GM12872 (cell line): ENCODE measurements at regions not wholly inside any gene's neighbourhood (a gene's known extent, or its start where the extent isn't known, plus 50 kb on each side); places are given as distances from the start of the nearest gene placed in this dataset.

Experiments used
- CTCF ChIP-seq: IDR thresholded peaks from 3 replicates; pipeline ENCODE4 v1.5.1; 2011; ENCODE audit warnings: low read depth, mild to moderate bottlenecking, low read length, moderate library complexity; ENCODE audit not compliant: insufficient read depth

- no peak for TF ChIP-seq CTCF
Measured at GRCh38 chr14:80426683-80427082, 215.4 kb upstream of the DIO2 start.

DNA sequence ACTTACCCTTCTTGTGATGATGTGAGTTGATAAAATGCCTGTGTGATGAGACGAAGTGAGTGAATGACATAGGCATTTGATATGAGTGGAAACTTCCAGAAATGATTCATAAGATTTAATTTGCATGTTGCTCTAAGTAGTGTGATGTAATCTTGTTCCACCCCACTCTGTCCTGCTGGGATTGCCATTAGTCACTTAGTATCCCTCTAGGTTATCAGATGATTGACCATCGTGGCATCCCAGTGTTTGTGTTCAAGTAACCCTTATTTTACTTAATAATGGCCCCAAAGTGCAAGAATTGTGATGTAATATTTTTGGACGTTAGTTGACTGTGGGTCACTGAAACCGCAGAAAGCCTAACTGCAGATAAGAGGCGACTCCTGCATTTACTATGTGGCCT, 214.4 kb upstream of the DIO2 start:
- no peak for TF ChIP-seq CTCF

DNA sequence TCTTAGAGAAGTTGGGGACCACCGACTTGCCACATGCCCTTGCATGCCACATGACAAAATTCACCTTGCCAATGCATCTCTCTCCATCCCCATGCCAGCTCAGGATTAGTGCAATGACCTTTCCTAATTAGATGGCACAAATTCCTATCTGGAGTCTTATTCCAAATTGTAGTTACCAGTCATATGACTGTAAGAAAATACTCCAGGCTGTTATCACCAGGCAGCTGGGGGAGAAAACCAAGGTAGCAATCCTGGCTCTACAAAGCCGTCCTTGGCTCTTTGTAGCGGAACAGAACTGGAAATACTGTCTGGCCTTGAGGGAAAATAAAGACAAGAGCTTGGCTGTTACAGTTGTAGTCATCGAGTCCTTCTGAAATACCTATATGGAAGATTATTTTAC, 208.5 kb upstream of the DIO2 start:
- TF ChIP-seq CTCF, result no peak

- TF ChIP-seq CTCF, result no peak
Measured at GRCh38 chr14:80419345-80419744, 208.0 kb upstream of the DIO2 start.

- TF ChIP-seq CTCF, result no peak
Measured at GRCh38 chr14:80415636-80416035, 204.3 kb upstream of the DIO2 start.

- no peak for TF ChIP-seq CTCF
Measured at GRCh38 chr14:80414080-80414479, 202.8 kb upstream of the DIO2 start.

DNA sequence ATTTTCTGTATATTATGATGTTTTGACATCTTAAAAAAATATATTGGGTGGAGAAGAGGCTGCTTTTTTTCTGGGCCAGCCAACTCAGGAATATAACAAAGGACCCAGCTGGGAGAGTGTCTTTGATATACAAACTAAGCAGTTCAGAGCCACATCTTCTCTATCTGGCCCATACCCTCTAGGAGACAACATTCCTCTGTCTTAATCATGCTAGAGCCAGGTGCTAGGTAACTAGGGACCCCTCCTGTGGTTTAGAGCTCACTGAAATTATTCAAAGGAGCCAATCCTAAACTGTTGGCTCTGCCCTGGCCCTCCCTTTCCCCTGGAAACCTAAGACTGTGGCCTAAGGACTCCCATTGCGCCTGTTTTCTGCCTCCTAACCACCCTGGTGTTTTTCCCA, 193.1 kb upstream of the DIO2 start:
- TF ChIP-seq CTCF, result no peak

- TF ChIP-seq CTCF, result no peak
Measured at GRCh38 chr14:80403036-80403435, 191.7 kb upstream of the DIO2 start.
